MCF 10A (cell line): ENCODE measurements at regions not wholly inside any gene's neighbourhood (a gene's known extent, or its start where the extent isn't known, plus 50 kb on each side); places are given as distances from the start of the nearest gene placed in this dataset.

Experiments used
- BruUV-seq: library from RNA; stranded (reverse); fragments of 400-500 nt; replicated peaks from 2 replicates; lab custom pipeline; 2021; lab: Mats Ljungman, UMichigan
- CTCF ChIA-PET: fragments of 300-600 bp; sonication (Branson Sonifier 250); formaldehyde crosslinking; extraction: SDS; loops from one replicate; lab custom pipeline; 2021; ENCODE audit warnings: antibody characterized with exemption, inconsistent platforms; lab: Yijun Ruan, JAX
- POLR2A ChIA-PET: fragments of 300-600, 350-650 bp; sonication (Branson Sonifier 250); formaldehyde crosslinking; extraction: SDS; loops from one replicate; lab custom pipeline; 2020; ENCODE audit warnings: antibody characterized with exemption, inconsistent platforms; lab: Yijun Ruan, JAX
- DNase-seq: peaks from one replicate; pipeline ENCODE4 v3.0.0-alpha.2; 2018; ENCODE audit not compliant: unreplicated experiment
- H3K27ac Mint-ChIP-seq: one replicate; pipeline ENCODE4 v1.8.0; 2022; ENCODE audit warnings: mild to moderate bottlenecking, low read depth, mixed read lengths; ENCODE audit not compliant: unreplicated experiment
- H3K27me3 Mint-ChIP-seq: one replicate; pipeline ENCODE4 v1.8.0; 2022; ENCODE audit warnings: mixed read lengths; ENCODE audit not compliant: insufficient read depth, unreplicated experiment
- H3K36me3 Mint-ChIP-seq: one replicate; pipeline ENCODE4 v1.8.0; 2022; ENCODE audit warnings: mild to moderate bottlenecking, moderate library complexity, mixed read lengths; ENCODE audit not compliant: insufficient read depth, unreplicated experiment
- H3K4me1 Mint-ChIP-seq: one replicate; pipeline ENCODE4 v1.8.0; 2022; ENCODE audit warnings: mixed read lengths; ENCODE audit not compliant: insufficient read depth, unreplicated experiment
- H3K4me3 Mint-ChIP-seq: one replicate; pipeline ENCODE4 v1.8.0; 2022; ENCODE audit warnings: mild to moderate bottlenecking, moderate library complexity, mixed read lengths; ENCODE audit not compliant: unreplicated experiment
- H3K9me3 Mint-ChIP-seq: one replicate; pipeline ENCODE4 v1.8.0; 2022; ENCODE audit warnings: mixed read lengths; ENCODE audit not compliant: unreplicated experiment
- CTCF ChIP-seq: fragments of 200-600 bp; IDR thresholded peaks from one replicate; pipeline ENCODE4 v1.8.0; 2022; ENCODE audit warnings: antibody characterized with exemption, mild to moderate bottlenecking; ENCODE audit not compliant: unreplicated experiment
- intact Hi-C: fragments of 100-400 bp; cut with micrococcal nuclease; formaldehyde crosslinking; loops from 2 replicates; pipeline ENCODE4 v1.14.1; 2022

- Mint-ChIP-seq H3K27me3 (no peaks in the 10 kb centered on the region), H3K27ac (no peak overlapping the region), H3K4me3 (no peak overlapping the region), H3K4me1 (no peaks in the 10 kb centered on the region), H3K9me3 (peaks cover 14% of the 10 kb centered on the region), H3K36me3 (peaks cover 4% of the 10 kb centered on the region)
- intact Hi-C loops = no loop called here
- no TSS peak for BruUV-seq
- no peak for TF ChIP-seq CTCF
- ChIA-PET CTCF (interaction anchor here (0.7 kb wide), 1 partner anchor 669 kb away, joined by 3 read pairs; no protein-coding TSS in a partner anchor), POLR2A (no interaction called here)
- DNase-seq = no peak
These were observed 1116.0 kb downstream of the BRD1 start for GRCh38 chr22:48711669-48712068.

GRCh38 chr22:48711031-48711431 lies 1116.6 kb downstream of the BRD1 start:
- Mint-ChIP-seq H3K27ac (no peak overlapping the region), H3K27me3 (no peaks in the 10 kb centered on the region), H3K4me1 (no peaks in the 10 kb centered on the region), H3K36me3 (no peaks in the 10 kb centered on the region), H3K9me3 (peaks cover 10% of the 10 kb centered on the region), H3K4me3 (no peak overlapping the region)
- no peak for TF ChIP-seq CTCF
- intact Hi-C loops = no loop called here
- ChIA-PET CTCF (no interaction called here), POLR2A (no interaction called here)
- no TSS peak for BruUV-seq
- no peak for DNase-seq

- Mint-ChIP-seq H3K4me3 (no peak overlapping the region), H3K9me3 (peaks cover 7% of the 10 kb centered on the region), H3K27ac (no peak overlapping the region), H3K36me3 (no peaks in the 10 kb centered on the region), H3K27me3 (no peaks in the 10 kb centered on the region), H3K4me1 (no peaks in the 10 kb centered on the region)
- ChIA-PET CTCF (no interaction called here), POLR2A (no interaction called here)
- no peak for TF ChIP-seq CTCF
- intact Hi-C loops = no loop called here
- DNase-seq = no peak
- no TSS peak for BruUV-seq
These were observed 1117.3 kb downstream of the BRD1 start for GRCh38 chr22:48710410-48710809.

- Mint-ChIP-seq H3K9me3 (peaks cover 3% of the 10 kb centered on the region), H3K27me3 (no peaks in the 10 kb centered on the region), H3K27ac (no peak overlapping the region), H3K4me1 (no peaks in the 10 kb centered on the region), H3K4me3 (no peak overlapping the region), H3K36me3 (no peaks in the 10 kb centered on the region)
- intact Hi-C loops = no loop called here
- no TSS peak for BruUV-seq
- DNase-seq = no peak
- ChIA-PET CTCF (no interaction called here), POLR2A (no interaction called here)
- no peak for TF ChIP-seq CTCF
These were observed 1117.7 kb downstream of the BRD1 start for GRCh38 chr22:48709976-48710375.
